ENCODE measurements at regions not wholly inside any gene's neighbourhood (a gene's known extent, or its start where the extent isn't known, plus 50 kb on each side); places are given as distances from the start of the nearest gene placed in this dataset.
"Not testable (repeated sequence)": the region's sequence is repeated elsewhere in the genome, so short reads cannot be mapped to it uniquely, and the experiment has no call there.

GRCh38 chr16:86734543-86735460, 156.5 kb downstream of the FOXL1 start:
- H3K9me3 ChIP-seq: no peaks in the 10 kb centered on the region
- TF ChIP-seq, protein P1, sequence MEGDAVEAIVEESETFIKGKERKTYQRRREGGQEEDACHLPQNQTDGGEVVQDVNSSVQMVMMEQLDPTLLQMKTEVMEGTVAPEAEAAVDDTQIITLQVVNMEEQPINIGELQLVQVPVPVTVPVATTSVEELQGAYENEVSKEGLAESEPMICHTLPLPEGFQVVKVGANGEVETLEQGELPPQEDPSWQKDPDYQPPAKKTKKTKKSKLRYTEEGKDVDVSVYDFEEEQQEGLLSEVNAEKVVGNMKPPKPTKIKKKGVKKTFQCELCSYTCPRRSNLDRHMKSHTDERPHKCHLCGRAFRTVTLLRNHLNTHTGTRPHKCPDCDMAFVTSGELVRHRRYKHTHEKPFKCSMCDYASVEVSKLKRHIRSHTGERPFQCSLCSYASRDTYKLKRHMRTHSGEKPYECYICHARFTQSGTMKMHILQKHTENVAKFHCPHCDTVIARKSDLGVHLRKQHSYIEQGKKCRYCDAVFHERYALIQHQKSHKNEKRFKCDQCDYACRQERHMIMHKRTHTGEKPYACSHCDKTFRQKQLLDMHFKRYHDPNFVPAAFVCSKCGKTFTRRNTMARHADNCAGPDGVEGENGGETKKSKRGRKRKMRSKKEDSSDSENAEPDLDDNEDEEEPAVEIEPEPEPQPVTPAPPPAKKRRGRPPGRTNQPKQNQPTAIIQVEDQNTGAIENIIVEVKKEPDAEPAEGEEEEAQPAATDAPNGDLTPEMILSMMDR (IDR thresholded peaks at IDR 0.05): no peak
- no peak for TF ChIP-seq POLR2A (IDR thresholded peaks at IDR 0.05)
- 52 to 63% (median 61%) methylated on average over 24 of the region's 24 CpGs for WGBS, 4 donors
- H3K27ac ChIP-seq: no peak overlapping the region
- H3K36me3 ChIP-seq: no peaks in the 10 kb centered on the region
- no peak overlapping the region for H3K4me3 ChIP-seq
- intact Hi-C loops (cut with DNase I): loop anchor here in 1 of 10 donors (5.0 kb wide), 1 partner anchor 63 kb away; no protein-coding TSS in a partner anchor
- H3K27me3 ChIP-seq: peaks cover 0 to 24% (median 15%) of the 10 kb centered on the region in 9 donors
- ATAC-seq: no peak
- DNase-seq: no peak
- no peaks in the 10 kb centered on the region for H3K4me1 ChIP-seq

GRCh38 chr16:86735727-86736126, 157.4 kb downstream of the FOXL1 start:
- TF ChIP-seq, protein P1 (IDR thresholded peaks at IDR 0.05): no peak
- TF ChIP-seq POLR2A (IDR thresholded peaks at IDR 0.05): no peak
- peak in 1 of 5 donors; percentile 54 for DNase-seq
- H3K9me3 ChIP-seq: no peaks in the 10 kb centered on the region
- H3K36me3 ChIP-seq: no peaks in the 10 kb centered on the region
- no peak overlapping the region for H3K27ac ChIP-seq
- peaks cover 0 to 6% (median under 1%) of the 10 kb centered on the region in 12 donors for H3K4me1 ChIP-seq
- 31 to 68% (median 59%) methylated on average over 1 to 2 of the region's 2 CpGs for WGBS, 4 donors
- H3K4me3 ChIP-seq: no peak overlapping the region
- ATAC-seq: no peak
- H3K27me3 ChIP-seq: peaks cover 0 to 22% (median 15%) of the 10 kb centered on the region in 9 donors
- intact Hi-C loops (cut with DNase I): no loop called here

- TF ChIP-seq, protein P1 (IDR thresholded peaks at IDR 0.05): no peak
- no peak for TF ChIP-seq POLR2A (IDR thresholded peaks at IDR 0.05)
- 74 to 91% (median 87%) methylated on average over 5 to 7 of the region's 7 CpGs for WGBS, 4 donors
- H3K27ac ChIP-seq: no peak overlapping the region
- DNase-seq (no peak), ATAC-seq (no peak)
- peaks cover 0 to 9% (median 2%) of the 10 kb centered on the region in 12 donors for H3K4me1 ChIP-seq
- H3K4me3 ChIP-seq: no peak overlapping the region
- intact Hi-C loops (cut with DNase I): no loop called here
- no peaks in the 10 kb centered on the region for H3K9me3 ChIP-seq
- peaks cover 0 to 21% (median 8%) of the 10 kb centered on the region in 9 donors for H3K27me3 ChIP-seq
- no peaks in the 10 kb centered on the region for H3K36me3 ChIP-seq
These were observed 158.2 kb downstream of the FOXL1 start for GRCh38 chr16:86736502-86736901.

- Histone ChIP-seq H3K27ac (no peak overlapping the region), H3K9me3 (no peaks in the 10 kb centered on the region), H3K4me3 (no peak overlapping the region), H3K36me3 (no peaks in the 10 kb centered on the region), H3K4me1 (peaks cover 0 to 14% (median 2%) of the 10 kb centered on the region in 12 donors), H3K27me3 (peaks cover 0 to 19% (median 6%) of the 10 kb centered on the region in 9 donors)
- no peak for ATAC-seq
- 75 to 92% (median 87%) methylated on average over 7 of the region's 7 CpGs for WGBS, 4 donors
- intact Hi-C loops (cut with DNase I): no loop called here
- DNase-seq: no peak
- no peak for TF ChIP-seq POLR2A (IDR thresholded peaks at IDR 0.05)
- TF ChIP-seq, protein P1 (IDR thresholded peaks at IDR 0.05): no peak
These were observed 158.7 kb downstream of the FOXL1 start for GRCh38 chr16:86737083-86737482.

DNA sequence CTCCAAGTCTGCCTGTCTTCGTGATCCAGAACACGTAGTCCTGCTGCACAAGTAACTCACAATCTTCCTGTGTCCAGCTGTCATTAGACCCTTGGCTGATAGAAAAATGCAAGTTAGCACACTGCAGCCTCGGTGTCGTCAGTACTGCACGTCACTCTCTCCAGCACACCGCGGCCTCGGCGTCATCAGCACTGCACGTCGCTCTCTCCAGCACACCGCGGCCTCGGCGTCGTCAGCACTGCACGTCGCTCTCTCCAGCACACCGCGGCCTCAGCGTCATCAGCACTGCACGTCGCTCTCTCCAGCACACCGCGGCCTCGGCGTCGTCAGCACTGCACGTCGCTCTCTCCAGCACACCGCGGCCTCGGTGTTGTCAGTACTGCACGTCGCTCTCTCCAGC, 160.0 kb downstream of the FOXL1 start:
- peaks cover 0 to 19% (median 0%) of the 10 kb centered on the region in 9 donors for H3K27me3 ChIP-seq
- intact Hi-C loops (cut with DNase I); H3K27ac ChIP-seq; H3K9me3 ChIP-seq; H3K36me3 ChIP-seq; ATAC-seq; DNase-seq; H3K4me3 ChIP-seq: not testable (repeated sequence)
- H3K4me1 ChIP-seq: peaks cover 0 to 14% (median 2%) of the 10 kb centered on the region in 12 donors
- 90 to 95% (median 93%) methylated on average over 32 to 35 of the region's 35 CpGs for WGBS, 4 donors

Data from heart left ventricle (tissue), 16 donors.